HCT116 (cell line): ENCODE measurements at regions not wholly inside any gene's neighbourhood (a gene's known extent, or its start where the extent isn't known, plus 50 kb on each side); places are given as distances from the start of the nearest gene placed in this dataset.

ENCODE experiments used
- ATAC-seq: fragments of 200-7000 bp; cut with Tn5 transposase; 2 replicates; pipeline ENCODE4 v1.9.1; 2020; ENCODE audit warnings: mild to moderate bottlenecking, moderate library complexity
- BruUV-seq: library from RNA; stranded (reverse); fragments of 400-500 nt; replicated peaks from 2 replicates; lab custom pipeline; 2021; lab: Mats Ljungman, UMichigan
- CTCF ChIA-PET: fragments of 300-600 bp; sonication (Branson Sonifier 250); formaldehyde crosslinking; loops from one replicate; lab custom pipeline; 2021; ENCODE audit warnings: antibody characterized with exemption; lab: Charles Lee
- POLR2A ChIA-PET: fragments of 300-600, 350-600 bp; sonication (Branson Sonifier 250); formaldehyde crosslinking; loops from one replicate; lab custom pipeline; 2021; ENCODE audit warnings: antibody characterized with exemption; lab: Charles Lee
- RAD21 ChIA-PET, 2 experiments: fragments of 300-600 bp; sonication (Branson Sonifier 250); formaldehyde crosslinking; loops; one replicate each; lab custom pipeline; 2023; ENCODE audit warnings: low total read pairs in 2 of 2; ENCODE audit not compliant: uncharacterized antibody in 2 of 2, unreplicated experiment in 2 of 2, low non-redundant PET in 1 of 2; lab: Charles Lee
- DNase-seq: peaks from one replicate; pipeline ENCODE4 v3.0.0-alpha.2; 2010; ENCODE audit warnings: low read depth, low spot score
- H2AFZ ChIP-seq: fragments of 200-600 bp; shearing (Covaris generic), sonication (generic); 2 replicates; pipeline ENCODE4 v1.6.1; 2017; ENCODE audit warnings: low read depth, mixed run types, mixed read lengths, antibody characterized with exemption, low read length; ENCODE audit not compliant: poor library complexity, severe bottlenecking
- H3K27ac ChIP-seq: 2 replicates; pipeline ENCODE4 v1.5.1; 2012; ENCODE audit warnings: low read depth, low read length
- H3K27me3 ChIP-seq: fragments of 200-600 bp; sonication (generic); 2 replicates; pipeline ENCODE4 v1.6.1; 2016; ENCODE audit warnings: mixed run types, low read length, mixed read lengths; ENCODE audit not compliant: insufficient read depth
- H3K36me3 ChIP-seq, 2 experiments: fragments of 200-500 bp in 1 of 2; fragments of 200-600 bp in 1 of 2; sonication (Bioruptor generic) in 1 of 2; sonication (generic) in 1 of 2; 2 replicates each; pipeline versions ENCODE4 v1.5.1 to v1.6.1; 2014 to 2016; ENCODE audit warnings: low read length in 2 of 2, inconsistent platforms in 1 of 2, mixed read lengths in 1 of 2, mixed run types in 1 of 2; ENCODE audit not compliant: insufficient read depth in 2 of 2, control insufficient read depth in 1 of 2
- H3K4me1 ChIP-seq, 2 experiments: fragments of 200-600 bp in 1 of 2; sonication (generic) in 1 of 2; 2 replicates each; pipeline versions ENCODE4 v1.5.1 to v1.6.1; 2012 to 2017; ENCODE audit warnings: low read length in 2 of 2, inconsistent platforms in 1 of 2, mild to moderate bottlenecking in 1 of 2, mixed read lengths in 1 of 2, mixed run types in 1 of 2, moderate library complexity in 1 of 2; ENCODE audit not compliant: insufficient read depth in 2 of 2, control insufficient read depth in 1 of 2
- H3K4me2 ChIP-seq: fragments of 200-600 bp; sonication (generic); 2 replicates; pipeline ENCODE4 v1.6.1; 2017; ENCODE audit warnings: mixed run types, low read length, mixed read lengths
- H3K4me3 ChIP-seq, 2 experiments: fragments of 200-600 bp in 1 of 2; sonication (generic) in 1 of 2; replicated peaks in 1 of 2; 2 replicates each; pipeline ENCODE4 v1.5.1; 2011 to 2016; ENCODE audit warnings: low read length in 2 of 2, control low read depth in 1 of 2, low read depth in 1 of 2, mild to moderate bottlenecking in 1 of 2, mixed read lengths in 1 of 2, mixed run types in 1 of 2
- H3K79me2 ChIP-seq: fragments of 200-600 bp; sonication (generic); 2 replicates; pipeline ENCODE4 v1.6.1; 2017; ENCODE audit warnings: mild to moderate bottlenecking, mixed run types, low read length, moderate library complexity, mixed read lengths; ENCODE audit not compliant: insufficient read depth
- H3K9ac ChIP-seq: fragments of 200-600 bp; sonication (generic); 2 replicates; pipeline ENCODE4 v1.6.1; 2016; ENCODE audit warnings: low read length, mixed read lengths
- H3K9me2 ChIP-seq: fragments of 200-600 bp; sonication (generic), shearing (Covaris generic); 2 replicates; pipeline ENCODE4 v1.6.1; 2017; ENCODE audit warnings: mixed run types, mild to moderate bottlenecking, moderate library complexity; ENCODE audit not compliant: insufficient read depth
- H3K9me3 ChIP-seq, 2 experiments: fragments of 200-500 bp in 1 of 2; fragments of 200-600 bp in 1 of 2; sonication (Bioruptor generic) in 1 of 2; sonication (generic) in 1 of 2; 2 replicates each; pipeline ENCODE4 v1.6.1; 2014 to 2017; ENCODE audit warnings: low read length in 2 of 2, mixed read lengths in 2 of 2, inconsistent platforms in 1 of 2, low read depth in 1 of 2, mild to moderate bottlenecking in 1 of 2, mixed run types in 1 of 2, moderate library complexity in 1 of 2; ENCODE audit not compliant: control insufficient read depth in 1 of 2, insufficient read depth in 1 of 2
- H4K20me1 ChIP-seq: fragments of 200-600 bp; sonication (generic), shearing (Covaris generic); 2 replicates; pipeline ENCODE4 v1.6.1; 2017; ENCODE audit warnings: mixed run types, mild to moderate bottlenecking, moderate library complexity; ENCODE audit not compliant: insufficient read depth
- ATF3 ChIP-seq: IDR thresholded peaks from 2 replicates; pipeline ENCODE4 v1.6.1; 2012
- CEBPB ChIP-seq: IDR thresholded peaks from 2 replicates; pipeline ENCODE4 v1.6.1; 2012; ENCODE audit warnings: low read depth
- CTCF ChIP-seq, 3 experiments: fragments of 200-600 bp in 1 of 3; sonication (generic) in 1 of 3; IDR thresholded peaks in 2 of 3; conservative IDR thresholded peaks in 1 of 3; 2 replicates each; pipeline ENCODE4 v1.5.1; 2012 to 2017; ENCODE audit warnings: low read depth in 2 of 3, low read length in 2 of 3, antibody characterized with exemption in 1 of 3, borderline replicate concordance in 1 of 3, control low read depth in 1 of 3, mild to moderate bottlenecking in 1 of 3, mixed read lengths in 1 of 3, mixed run types in 1 of 3, moderate library complexity in 1 of 3; ENCODE audit not compliant: insufficient read depth in 1 of 3
- EGR1 ChIP-seq: IDR thresholded peaks from 2 replicates; pipeline ENCODE4 v1.6.1; 2012; ENCODE audit warnings: low read depth
- ELF1 ChIP-seq: IDR thresholded peaks from 2 replicates; pipeline ENCODE4 v1.6.1; 2012; ENCODE audit warnings: low read depth, borderline replicate concordance
- MAX ChIP-seq: IDR thresholded peaks from 2 replicates; pipeline ENCODE4 v1.6.1; 2012
- POLR2A ChIP-seq: IDR thresholded peaks from 2 replicates; pipeline ENCODE4 v1.7.0; 2011; ENCODE audit warnings: borderline replicate concordance; ENCODE audit not compliant: insufficient read depth, insufficient read length; ENCODE audit errors: extremely low read depth
- POLR2AphosphoS5 ChIP-seq: IDR thresholded peaks from 2 replicates; pipeline ENCODE4 v1.6.1; 2011; ENCODE audit warnings: mild to moderate bottlenecking, low read depth, low read length, moderate library complexity
- SRF ChIP-seq: IDR thresholded peaks from 2 replicates; pipeline ENCODE4 v1.6.1; 2012; ENCODE audit warnings: low read depth
- TCF7L2 ChIP-seq: IDR thresholded peaks from 2 replicates; pipeline ENCODE4 v1.7.0; 2011; ENCODE audit warnings: borderline replicate concordance, inconsistent platforms; ENCODE audit not compliant: insufficient read depth, insufficient read length; ENCODE audit errors: extremely low read depth
- YY1 ChIP-seq: IDR thresholded peaks from 2 replicates; pipeline ENCODE4 v1.6.1; 2011; ENCODE audit warnings: low read length, low read depth, moderate library complexity, mild to moderate bottlenecking; ENCODE audit not compliant: insufficient replicate concordance; ENCODE audit errors: extremely low read depth
- ZBTB33 ChIP-seq: IDR thresholded peaks from 2 replicates; pipeline ENCODE4 v1.6.1; 2011; ENCODE audit warnings: mild to moderate bottlenecking, low read length, moderate library complexity; ENCODE audit not compliant: insufficient replicate concordance; ENCODE audit errors: extremely low read depth
- intact Hi-C: fragments of 100-400 bp; cut with micrococcal nuclease; formaldehyde crosslinking; loops from 2 replicates; pipeline ENCODE4 v1.10.0; 2022

- ChIA-PET RAD21 (no interaction called here), POLR2A (no interaction called here), CTCF (interaction anchor here (1.2 kb wide), 1 partner anchor 19 kb away, joined by 3 read pairs; no protein-coding TSS in a partner anchor)
- Histone ChIP-seq H3K27me3 (peaks cover 44% of the 10 kb centered on the region), H3K4me2 (no peak overlapping the region), H3K36me3 (no peaks in the 10 kb centered on the region), H3K9ac (no peak overlapping the region), H3K79me2 (no peaks in the 10 kb centered on the region), H3K9me2 (no peaks in the 10 kb centered on the region), H4K20me1 (no peaks in the 10 kb centered on the region), H2AFZ (no peak overlapping the region), H3K4me1 (no peaks in the 10 kb centered on the region), H3K9me3 (no peaks in the 10 kb centered on the region), H3K4me3 (no peak overlapping the region), H3K27ac (no peak overlapping the region)
- TF ChIP-seq SRF = no peak
- no peak for TF ChIP-seq ZBTB33
- no peak for TF ChIP-seq CTCF (IDR thresholded peaks at IDR 0.05 in 2 of 3, conservative IDR thresholded peaks at IDR 0.05 in 1 of 3; ENCODE audit: borderline replicate concordance in 1 of 3, insufficient read depth in 1 of 3, low read depth in 2 of 3, low read length in 2 of 3)
- TF ChIP-seq MAX = no peak
- no peak for TF ChIP-seq YY1
- no peak for TF ChIP-seq POLR2A
- TF ChIP-seq TCF7L2 = no peak
- no peak for TF ChIP-seq EGR1
- TF ChIP-seq ATF3 = no peak
- no peak for TF ChIP-seq CEBPB
- TF ChIP-seq ELF1 = no peak
- TF ChIP-seq POLR2AphosphoS5 = no peak
- intact Hi-C loops = no loop called here
- no TSS peak for BruUV-seq
- no peak for ATAC-seq
- DNase-seq = no peak
Observed at GRCh38 chr15:62287066-62287857, 122.2 kb upstream of the C2CD4B start.
